Progenitor cell of endocrine pancreas (in vitro differentiated cells): ENCODE measurements at regions not wholly inside any gene's neighbourhood (a gene's known extent, or its start where the extent isn't known, plus 50 kb on each side); places are given as distances from the start of the nearest gene placed in this dataset.

Experiments used
- DNase-seq: peaks from one replicate; pipeline ENCODE4 v3.0.0; 2021; ENCODE audit warnings: low spot score; ENCODE audit not compliant: unreplicated experiment
- H3K27ac Mint-ChIP-seq: 2 replicates; pipeline ENCODE4 v1.8.0; 2021; ENCODE audit warnings: mild to moderate bottlenecking, moderate library complexity, mixed read lengths
- H3K27me3 Mint-ChIP-seq: 2 replicates; pipeline ENCODE4 v1.8.0; 2021; ENCODE audit warnings: mixed read lengths
- H3K36me3 Mint-ChIP-seq: 2 replicates; pipeline ENCODE4 v1.8.0; 2022; ENCODE audit warnings: mixed read lengths; ENCODE audit not compliant: insufficient read depth
- H3K4me1 Mint-ChIP-seq: 2 replicates; pipeline ENCODE4 v1.8.0; 2021; ENCODE audit warnings: low read depth, mixed read lengths
- H3K4me3 Mint-ChIP-seq: 2 replicates; pipeline ENCODE4 v1.8.0; 2021; ENCODE audit warnings: low read depth, mild to moderate bottlenecking, moderate library complexity, mixed read lengths
- H3K9me3 Mint-ChIP-seq: 2 replicates; pipeline ENCODE4 v1.8.0; 2021; ENCODE audit warnings: low read depth, mixed read lengths
- CTCF ChIP-seq: fragments of 200-600 bp; sonication (generic); IDR thresholded peaks from one replicate; pipeline ENCODE4 v1.5.0; 2021; ENCODE audit warnings: antibody characterized with exemption, mild to moderate bottlenecking; ENCODE audit not compliant: unreplicated experiment

GRCh38 chr20:10863337-10864060 is 189.7 kb upstream of the JAG1 start:
- H3K9me3 Mint-ChIP-seq: no peaks in the 10 kb centered on the region
- no peak for DNase-seq
- no peak overlapping the region for H3K4me3 Mint-ChIP-seq
- H3K4me1 Mint-ChIP-seq: peaks cover 7% of the 10 kb centered on the region
- peaks cover 12% of the 10 kb centered on the region for H3K27me3 Mint-ChIP-seq
- H3K36me3 Mint-ChIP-seq: no peaks in the 10 kb centered on the region
- H3K27ac Mint-ChIP-seq: no peak overlapping the region
- TF ChIP-seq CTCF: no peak

GRCh38 chr20:10864076-10864672 is 190.4 kb upstream of the JAG1 start:
- no peak overlapping the region for H3K27ac Mint-ChIP-seq
- H3K4me1 Mint-ChIP-seq: peaks cover 7% of the 10 kb centered on the region
- DNase-seq: no peak
- H3K27me3 Mint-ChIP-seq: peaks cover 12% of the 10 kb centered on the region
- H3K36me3 Mint-ChIP-seq: no peaks in the 10 kb centered on the region
- H3K9me3 Mint-ChIP-seq: no peaks in the 10 kb centered on the region
- no peak overlapping the region for H3K4me3 Mint-ChIP-seq
- TF ChIP-seq CTCF: no peak

- Mint-ChIP-seq H3K27me3 (peaks cover 12% of the 10 kb centered on the region), H3K4me1 (peaks cover 10% of the 10 kb centered on the region), H3K36me3 (no peaks in the 10 kb centered on the region), H3K4me3 (no peak overlapping the region), H3K9me3 (no peaks in the 10 kb centered on the region), H3K27ac (no peak overlapping the region)
- no peak for DNase-seq
- no peak for TF ChIP-seq CTCF
These were observed 194.5 kb upstream of the JAG1 start for GRCh38 chr20:10868299-10868698.

- H3K36me3 Mint-ChIP-seq: no peaks in the 10 kb centered on the region
- no peak for TF ChIP-seq CTCF
- no peak for DNase-seq
- H3K27me3 Mint-ChIP-seq: no peaks in the 10 kb centered on the region
- H3K4me3 Mint-ChIP-seq: no peak overlapping the region
- peaks cover 4% of the 10 kb centered on the region for H3K9me3 Mint-ChIP-seq
- H3K4me1 Mint-ChIP-seq: peaks cover 5% of the 10 kb centered on the region
- H3K27ac Mint-ChIP-seq: no peak overlapping the region
These were observed 199.2 kb upstream of the JAG1 start for GRCh38 chr20:10873026-10873425.

- Mint-ChIP-seq H3K9me3 (peaks cover 4% of the 10 kb centered on the region), H3K27me3 (no peaks in the 10 kb centered on the region), H3K36me3 (no peaks in the 10 kb centered on the region), H3K27ac (no peak overlapping the region), H3K4me1 (no peaks in the 10 kb centered on the region), H3K4me3 (no peak overlapping the region)
- no peak for DNase-seq
- no peak for TF ChIP-seq CTCF
These were observed 201.9 kb upstream of the JAG1 start for GRCh38 chr20:10875653-10876052.
